Skeletal muscle cell (primary cell): ENCODE measurements at regions not wholly inside any gene's neighbourhood (a gene's known extent, or its start where the extent isn't known, plus 50 kb on each side); places are given as distances from the start of the nearest gene placed in this dataset.
A peak's percentile ranks its signal among the peaks of the same experiment; 100 is the strongest.

Source experiments
- DNase-seq: peaks from one replicate; pipeline ENCODE4 v3.0.0-alpha.2; 2010; ENCODE audit warnings: low read depth
- H3K4me3 ChIP-seq: 2 replicates; pipeline ENCODE4 v1.5.1; 2011; ENCODE audit warnings: low read depth, mild to moderate bottlenecking, control low read depth, low read length, moderate library complexity

GRCh38 chr16:8236816-8237215 is 353.5 kb downstream of the TMEM114 start:
- DNase-seq: no peak
- no peak overlapping the region for H3K4me3 ChIP-seq

- H3K4me3 ChIP-seq: no peak overlapping the region
- no peak for DNase-seq
Observed at GRCh38 chr16:8230497-8230896, 359.8 kb downstream of the TMEM114 start.

- H3K4me3 ChIP-seq: no peak overlapping the region
- DNase-seq: no peak
Observed at GRCh38 chr16:8229011-8229520, 361.2 kb downstream of the TMEM114 start.

- no peak overlapping the region for H3K4me3 ChIP-seq
- DNase-seq: no peak
Observed at GRCh38 chr16:8217201-8217600, 373.1 kb downstream of the TMEM114 start.

- DNase-seq: no peak
- H3K4me3 ChIP-seq: no peak overlapping the region
Observed at GRCh38 chr16:8204769-8205168, 385.5 kb downstream of the TMEM114 start.

GRCh38 chr16:8204096-8204495 is 386.2 kb downstream of the TMEM114 start:
- no peak overlapping the region for H3K4me3 ChIP-seq
- DNase-seq: no peak

- H3K4me3 ChIP-seq: no peak overlapping the region
- no peak for DNase-seq
Observed at GRCh38 chr16:8203101-8203500, 387.2 kb downstream of the TMEM114 start.

- no peak overlapping the region for H3K4me3 ChIP-seq
- DNase-seq: no peak
Observed at GRCh38 chr16:8200839-8201238, 389.5 kb downstream of the TMEM114 start.

- no peak overlapping the region for H3K4me3 ChIP-seq
- DNase-seq: no peak
Observed at GRCh38 chr16:8199390-8199789, 390.9 kb downstream of the TMEM114 start.

GRCh38 chr16:8194794-8195193 is 395.5 kb downstream of the TMEM114 start:
- DNase-seq: no peak
- no peak overlapping the region for H3K4me3 ChIP-seq

- no peak for DNase-seq
- no peak overlapping the region for H3K4me3 ChIP-seq
Observed at GRCh38 chr16:8188841-8189240, 401.5 kb downstream of the TMEM114 start.

- H3K4me3 ChIP-seq: no peak overlapping the region
- no peak for DNase-seq
Observed at GRCh38 chr16:8187782-8188372, 402.4 kb downstream of the TMEM114 start.

GRCh38 chr16:8184854-8185253 is 405.5 kb downstream of the TMEM114 start:
- DNase-seq: no peak
- no peak overlapping the region for H3K4me3 ChIP-seq

- no peak overlapping the region for H3K4me3 ChIP-seq
- DNase-seq: no peak
Observed at GRCh38 chr16:8183176-8184099, 406.9 kb downstream of the TMEM114 start.

GRCh38 chr16:8182761-8183160 is 407.6 kb downstream of the TMEM114 start:
- no peak overlapping the region for H3K4me3 ChIP-seq
- no peak for DNase-seq

GRCh38 chr16:8179615-8180014 is 410.7 kb downstream of the TMEM114 start:
- H3K4me3 ChIP-seq: no peak overlapping the region
- no peak for DNase-seq

- H3K4me3 ChIP-seq: no peak overlapping the region
- DNase-seq: no peak
Observed at GRCh38 chr16:8178271-8178670, 412.0 kb downstream of the TMEM114 start.

GRCh38 chr16:8175411-8175810 is 414.9 kb downstream of the TMEM114 start:
- no peak overlapping the region for H3K4me3 ChIP-seq
- no peak for DNase-seq

GRCh38 chr16:8173111-8173644 is 417.1 kb downstream of the TMEM114 start:
- DNase-seq: peak; percentile 7
- H3K4me3 ChIP-seq: no peak overlapping the region

- no peak overlapping the region for H3K4me3 ChIP-seq
- no peak for DNase-seq
Observed at GRCh38 chr16:8172551-8172950, 417.8 kb downstream of the TMEM114 start.
